ENCODE measurements at regions not wholly inside any gene's neighbourhood (a gene's known extent, or its start where the extent isn't known, plus 50 kb on each side); places are given as distances from the start of the nearest gene placed in this dataset.

GRCh38 chr9:91150998-91151717 lies 210.6 kb downstream of the AUH start:
- peaks cover 6 to 12% of the 10 kb centered on the region in 2 donors for H3K4me1 ChIP-seq
- no peak overlapping the region for H3K27ac ChIP-seq
- H3K4me3 ChIP-seq (replicated peaks in 1 of 3) = no peak overlapping the region
- no peaks in the 10 kb centered on the region for H3K36me3 ChIP-seq
- no peaks in the 10 kb centered on the region for H3K9me3 ChIP-seq
- TF ChIP-seq POLR2A (IDR thresholded peaks at IDR 0.05) = no peak
- no peak for TF ChIP-seq CTCF (IDR thresholded peaks at IDR 0.05)
- intact Hi-C loops (cut with DNase I) = no loop called here
- DNase-seq = no peak
- 75 to 86% methylated on average over 5 of the region's 5 CpGs for WGBS, 2 donors
- H3K27me3 ChIP-seq = no peaks in the 10 kb centered on the region

GRCh38 chr9:91151718-91152095 lies 210.0 kb downstream of the AUH start:
- Histone ChIP-seq H3K4me3 (replicated peaks in 1 of 3) (no peak overlapping the region), H3K27me3 (no peaks in the 10 kb centered on the region), H3K36me3 (no peaks in the 10 kb centered on the region), H3K4me1 (peaks cover 5 to 6% of the 10 kb centered on the region in 2 donors), H3K27ac (no peak overlapping the region), H3K9me3 (no peaks in the 10 kb centered on the region)
- 73 to 88% methylated on average over 4 of the region's 4 CpGs for WGBS, 2 donors
- intact Hi-C loops (cut with DNase I) = no loop called here
- TF ChIP-seq POLR2A (IDR thresholded peaks at IDR 0.05) (no peak), CTCF (IDR thresholded peaks at IDR 0.05) (no peak)
- DNase-seq = no peak

- no peaks in the 10 kb centered on the region for H3K9me3 ChIP-seq
- H3K36me3 ChIP-seq = no peaks in the 10 kb centered on the region
- intact Hi-C loops (cut with DNase I) = no loop called here
- no peaks in the 10 kb centered on the region for H3K27me3 ChIP-seq
- H3K4me3 ChIP-seq (replicated peaks in 1 of 3) = no peak overlapping the region
- no peak for DNase-seq
- 95 to 97% methylated on average over 3 of the region's 3 CpGs for whole genome bisulfite sequencing, 2 donors
- peaks cover 0 to 5% of the 10 kb centered on the region in 2 donors for H3K4me1 ChIP-seq
- TF ChIP-seq CTCF (IDR thresholded peaks at IDR 0.05) = no peak
- TF ChIP-seq POLR2A (IDR thresholded peaks at IDR 0.05) = no peak
- no peak overlapping the region for H3K27ac ChIP-seq
Measured at GRCh38 chr9:91154686-91155085, 207.0 kb downstream of the AUH start.

GRCh38 chr9:91155181-91155580 lies 206.5 kb downstream of the AUH start:
- no peaks in the 10 kb centered on the region for H3K36me3 ChIP-seq
- WGBS, 2 donors = 95 to 96% methylated on average over 6 of the region's 6 CpGs
- no peak for DNase-seq
- H3K9me3 ChIP-seq = no peaks in the 10 kb centered on the region
- H3K27ac ChIP-seq = no peak overlapping the region
- TF ChIP-seq CTCF (IDR thresholded peaks at IDR 0.05) = no peak
- TF ChIP-seq POLR2A (IDR thresholded peaks at IDR 0.05) = no peak
- H3K4me3 ChIP-seq (replicated peaks in 1 of 3) = no peak overlapping the region
- intact Hi-C loops (cut with DNase I) = no loop called here
- H3K27me3 ChIP-seq = no peaks in the 10 kb centered on the region
- peaks cover 4 to 10% of the 10 kb centered on the region in 2 donors for H3K4me1 ChIP-seq

DNA sequence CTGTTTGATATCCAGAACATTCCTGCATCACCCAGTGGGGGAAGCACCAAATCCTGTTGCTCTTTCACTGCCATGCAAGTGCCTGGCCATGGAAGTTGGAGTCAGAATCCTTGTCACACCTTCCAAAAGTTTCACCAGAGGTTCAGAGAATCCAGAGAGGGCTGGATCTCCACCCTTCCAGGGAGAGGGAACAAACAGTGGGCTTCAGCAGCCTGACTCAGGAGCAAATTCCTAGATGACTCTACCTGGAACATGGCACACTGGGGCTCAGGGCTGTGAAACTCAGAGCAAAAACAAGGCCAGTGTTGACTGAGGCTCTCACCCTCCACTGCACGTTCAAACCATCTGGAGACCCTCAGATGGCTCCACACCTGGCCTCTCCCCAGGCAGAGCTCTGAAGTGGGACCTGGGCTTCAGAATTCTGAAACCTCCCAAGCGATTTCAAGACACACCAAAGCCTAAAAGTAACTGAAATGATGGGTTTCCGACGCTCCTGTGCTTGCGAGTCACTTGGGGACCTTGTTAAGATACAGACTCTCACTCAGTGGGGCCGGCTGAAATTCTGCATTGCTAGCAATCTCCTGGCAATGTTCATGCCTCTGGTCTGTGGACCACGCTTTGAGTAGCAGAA lies 205.9 kb downstream of the AUH start:
- 84 to 91% methylated on average over 7 of the region's 7 CpGs for WGBS, 2 donors
- no peak for TF ChIP-seq CTCF (IDR thresholded peaks at IDR 0.05)
- TF ChIP-seq POLR2A (IDR thresholded peaks at IDR 0.05) = no peak
- intact Hi-C loops (cut with DNase I) = no loop called here
- no peak for DNase-seq
- no peaks in the 10 kb centered on the region for H3K36me3 ChIP-seq
- H3K9me3 ChIP-seq = no peaks in the 10 kb centered on the region
- H3K27ac ChIP-seq = no peak overlapping the region
- H3K4me1 ChIP-seq = peaks cover 4 to 11% of the 10 kb centered on the region in 2 donors
- no peak overlapping the region for H3K4me3 ChIP-seq (replicated peaks in 1 of 3)
- no peaks in the 10 kb centered on the region for H3K27me3 ChIP-seq
